ENCODE measurements at regions not wholly inside any gene's neighbourhood (a gene's known extent, or its start where the extent isn't known, plus 50 kb on each side); places are given as distances from the start of the nearest gene placed in this dataset.

DNA sequence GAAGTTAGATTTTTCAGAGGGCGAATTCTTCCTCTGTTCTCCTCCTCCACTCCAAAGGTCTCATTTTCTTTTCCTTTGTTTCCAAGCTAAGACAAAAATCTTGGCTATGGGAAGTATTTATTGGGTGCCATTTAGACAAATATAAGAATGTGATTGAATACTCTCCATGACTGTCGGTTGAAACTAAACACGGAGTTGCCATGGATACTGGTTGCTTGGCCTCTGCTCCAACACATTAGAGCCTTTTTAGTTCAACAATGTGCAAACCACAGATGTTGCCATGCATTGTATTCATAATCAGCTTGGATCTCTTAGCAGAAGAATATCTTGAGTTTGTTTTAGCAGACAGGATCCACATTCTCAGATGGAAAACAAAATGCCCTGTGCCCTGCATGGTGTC, 366.5 kb upstream of the LCORL start:
- no peak for DNase-seq (ENCODE audit: low read depth)

DNA sequence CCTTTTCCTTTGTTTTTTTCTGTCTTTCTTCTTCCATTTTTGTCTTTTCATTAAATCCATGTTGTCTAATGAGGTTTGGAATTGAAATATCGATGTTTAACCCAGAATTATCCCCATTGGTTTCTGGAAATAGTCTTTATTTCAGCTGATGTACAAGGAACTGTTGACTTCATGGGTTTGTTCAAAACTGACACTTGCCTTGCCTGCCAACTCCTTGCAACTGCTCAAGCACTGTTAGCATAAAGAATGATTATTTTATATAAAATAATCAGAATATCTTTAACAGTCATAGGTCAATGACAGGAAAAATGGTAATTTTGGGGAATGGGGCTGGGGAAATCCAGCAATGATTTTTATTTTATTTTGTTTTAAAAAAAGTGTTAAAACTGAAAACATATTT, 359.6 kb upstream of the LCORL start:
- DNase-seq (ENCODE audit: low read depth), result no peak

DNA sequence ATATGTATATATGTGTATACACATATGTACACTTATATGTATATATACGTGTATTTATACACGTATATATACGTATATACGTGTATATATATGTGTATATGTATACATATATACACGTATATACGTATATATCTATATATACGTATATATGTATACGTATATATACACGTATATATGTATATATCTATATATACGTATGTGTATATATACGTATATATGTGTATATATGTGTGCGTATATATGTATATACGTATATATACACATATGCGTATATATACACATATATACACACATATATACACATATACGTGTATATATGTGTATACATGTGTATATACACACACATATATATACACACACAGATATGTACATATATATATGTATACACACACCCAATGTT, 348.0 kb upstream of the LCORL start:
- no peak for DNase-seq (ENCODE audit: low read depth)

DNA sequence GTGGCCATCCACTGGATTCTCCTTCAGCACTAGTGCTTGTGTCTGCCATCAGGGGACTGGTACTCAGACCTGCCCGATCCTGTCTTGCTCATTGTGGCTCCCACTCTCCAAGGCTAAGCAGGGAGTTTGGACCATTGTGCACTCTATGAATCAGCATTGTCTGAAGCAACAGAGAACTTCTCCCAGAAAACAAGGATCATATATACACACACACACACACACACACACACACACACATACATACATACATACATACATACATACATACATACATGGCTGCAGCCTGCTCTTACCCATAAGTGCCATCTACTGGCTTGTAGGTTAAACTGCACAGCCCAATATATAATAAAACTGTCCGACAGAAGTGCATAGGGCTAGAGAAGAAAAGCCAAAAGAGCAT, 345.3 kb upstream of the LCORL start:
- DNase-seq (ENCODE audit: low read depth), result peak; percentile 3

DNA sequence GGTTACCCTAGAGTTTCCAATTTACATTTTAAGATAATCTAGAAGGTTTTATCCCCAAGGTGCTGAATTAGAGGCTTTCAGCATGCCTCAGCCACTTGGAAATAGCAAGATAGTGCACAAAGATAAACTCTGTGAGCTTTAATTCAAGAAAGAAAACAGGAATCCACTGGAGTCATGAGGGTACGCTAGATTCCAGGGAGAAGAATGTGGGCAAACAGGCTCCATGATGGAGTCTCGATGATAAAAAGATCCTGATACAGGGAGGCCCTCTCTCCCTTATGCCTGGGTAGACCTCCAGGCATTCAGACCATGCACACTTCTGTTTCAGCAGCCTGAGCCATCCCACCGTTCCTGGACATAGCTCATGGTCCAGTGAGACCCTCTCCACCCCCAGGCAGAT, 344.6 kb upstream of the LCORL start:
- no peak for DNase-seq (ENCODE audit: low read depth)

DNA sequence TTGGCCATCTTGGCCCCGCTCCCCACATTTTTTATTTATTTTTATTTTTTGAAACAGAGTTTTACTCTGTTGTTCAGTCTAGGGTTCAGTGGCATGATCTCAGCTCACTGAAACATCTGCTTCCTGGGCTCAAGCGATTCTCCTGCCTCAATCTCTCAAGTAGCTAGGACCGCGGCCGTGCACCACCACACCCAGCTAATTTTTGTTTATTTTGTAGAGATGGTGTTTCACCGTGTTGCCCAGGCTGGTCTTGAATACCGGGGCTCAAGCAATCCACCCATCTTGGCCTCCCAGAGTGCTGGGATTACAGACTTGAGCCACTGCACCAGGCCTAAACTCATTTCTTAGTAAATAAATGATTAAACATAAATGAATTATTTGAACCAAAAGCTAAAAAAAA, 322.0 kb upstream of the LCORL start:
- DNase-seq (ENCODE audit: low read depth), result no peak

DNA sequence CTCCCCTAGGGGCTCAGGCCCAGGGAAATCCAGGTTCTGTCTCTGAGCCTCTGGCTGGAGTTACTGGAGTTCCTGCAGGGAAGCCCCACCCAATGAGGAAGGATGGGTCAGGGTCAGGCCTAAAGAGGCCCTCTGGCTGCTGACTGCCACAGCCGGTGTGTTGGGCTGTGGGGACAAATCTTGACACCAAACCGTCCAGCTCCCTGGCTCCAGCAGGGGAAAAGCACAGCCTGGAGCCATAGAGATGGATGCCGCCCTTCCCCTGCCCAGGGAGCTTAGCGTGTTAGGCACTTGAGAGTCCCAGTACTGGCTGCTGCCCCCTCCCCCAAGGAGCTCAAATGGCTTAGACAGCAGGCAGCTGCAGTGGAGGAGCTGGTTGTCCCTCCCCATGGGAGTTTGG, 321.3 kb upstream of the LCORL start:
- DNase-seq (ENCODE audit: low read depth), result no peak

DNA sequence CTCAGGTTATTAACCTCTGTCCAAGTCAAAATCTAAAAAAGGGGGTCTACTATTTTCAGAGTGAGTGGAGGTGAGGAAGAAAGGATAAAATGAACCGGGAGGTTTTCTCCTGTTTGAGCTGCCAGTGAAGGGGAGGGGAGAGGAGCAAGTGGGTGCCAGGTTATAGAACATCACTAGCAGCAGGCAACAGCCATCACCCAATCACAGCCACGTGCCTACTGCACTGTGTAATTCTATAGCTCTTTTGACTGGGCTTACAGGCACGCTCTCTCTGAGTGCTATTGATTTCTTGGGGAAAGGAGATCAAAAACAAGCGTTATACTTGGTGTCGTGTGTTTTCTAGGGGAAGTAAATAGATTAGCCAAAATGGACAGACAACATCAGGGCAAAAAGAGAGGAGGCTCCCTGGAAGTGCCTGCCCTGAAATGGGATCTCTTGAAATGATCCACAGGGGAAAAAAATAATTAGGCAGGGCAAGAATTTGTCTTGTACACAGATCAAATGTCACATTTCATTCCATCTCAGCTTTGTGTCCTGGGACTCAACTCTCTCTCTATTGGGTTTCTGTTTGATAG, 300.5 kb upstream of the LCORL start:
- no peak for DNase-seq (ENCODE audit: low read depth)

DNA sequence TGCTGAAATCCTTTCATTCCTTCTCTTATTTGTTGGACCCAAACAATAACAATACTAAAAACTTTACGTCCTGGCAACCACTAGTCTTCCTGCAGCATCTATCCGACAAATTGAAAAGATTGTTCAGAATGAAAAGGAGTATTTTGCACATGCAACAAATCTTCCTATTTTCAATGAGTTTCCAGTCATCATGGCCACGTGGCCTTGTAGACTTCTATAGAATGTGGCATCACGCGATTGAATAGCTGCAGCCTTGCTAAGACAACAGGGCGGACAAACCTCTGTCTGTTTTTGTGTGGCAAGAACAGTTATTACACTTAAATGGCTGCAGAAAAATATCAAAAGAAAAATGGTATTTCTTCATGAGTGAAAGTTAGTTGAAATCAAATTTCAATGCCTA, 297.9 kb upstream of the LCORL start:
- DNase-seq (ENCODE audit: low read depth), result no peak

DNA sequence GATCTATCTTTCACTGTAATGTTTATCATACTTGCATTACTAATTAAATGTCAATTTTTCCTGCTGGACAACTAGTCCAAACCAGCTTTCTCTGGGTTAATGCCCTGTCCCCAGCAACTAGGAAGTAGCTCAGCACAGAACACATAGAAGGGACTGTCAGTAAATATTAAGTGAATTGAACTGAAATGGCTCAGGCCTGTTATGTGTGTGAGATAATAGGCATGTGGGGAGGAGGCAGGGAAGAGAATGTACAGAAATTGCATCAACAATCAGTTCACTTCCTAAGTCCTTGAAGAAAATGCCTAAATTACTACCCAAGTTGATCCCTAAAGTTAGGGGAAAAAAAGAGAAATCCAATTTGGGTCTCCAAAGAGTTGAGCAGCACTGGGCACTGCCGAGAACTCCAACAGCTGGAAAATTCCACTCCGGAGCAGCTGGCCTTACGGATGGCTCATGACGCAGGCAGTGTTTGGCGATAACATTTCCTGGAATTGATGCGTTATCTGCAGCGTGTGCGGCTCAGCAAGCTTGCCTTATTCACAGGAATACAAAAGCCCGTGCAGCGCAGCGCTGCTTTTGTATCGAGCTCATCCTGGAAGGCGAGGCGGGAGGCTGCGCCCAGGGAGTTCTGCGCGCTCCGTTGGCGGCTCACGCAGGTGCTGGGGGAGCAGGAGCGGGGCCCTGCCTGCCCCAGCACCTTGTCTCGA, 297.3 kb upstream of the LCORL start:
- no peak for DNase-seq (ENCODE audit: low read depth)

DNA sequence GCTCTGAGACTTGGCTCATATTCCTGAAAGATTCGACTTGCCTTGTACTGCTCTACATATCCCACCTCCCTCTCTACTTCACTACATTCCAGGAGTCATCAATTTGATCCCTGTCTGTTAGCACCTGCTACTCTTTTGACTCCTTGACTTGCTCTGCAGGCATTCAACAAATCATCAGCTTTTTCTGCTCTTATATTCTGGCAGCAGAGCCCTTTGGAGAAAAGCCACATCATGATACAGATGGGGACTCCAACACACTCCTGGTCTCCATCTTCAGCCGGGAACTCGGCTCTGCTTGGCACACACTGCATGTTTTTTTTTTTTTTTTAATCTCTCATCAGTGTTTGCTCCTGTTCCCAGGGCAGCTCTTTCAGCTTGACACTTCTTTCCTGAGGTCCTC, 293.2 kb upstream of the LCORL start:
- DNase-seq (ENCODE audit: low read depth), result no peak

DNA sequence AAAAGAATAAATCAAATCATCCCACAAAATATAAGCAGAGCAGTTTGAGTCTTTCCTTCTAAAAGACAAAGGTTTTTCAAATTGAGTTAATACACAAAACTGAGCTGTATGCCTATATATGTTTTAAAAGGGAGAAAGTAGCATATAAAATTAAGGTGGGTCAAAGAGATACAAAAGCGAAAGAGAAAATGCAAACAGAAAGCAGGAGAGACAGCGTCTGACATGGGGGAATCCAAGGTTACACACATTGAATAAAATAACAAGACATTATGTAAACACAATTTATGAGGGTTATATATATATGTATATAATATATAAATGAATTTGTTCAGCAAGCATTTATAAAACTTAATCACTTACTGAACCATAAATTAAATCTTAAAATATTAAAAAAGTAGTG, 276.1 kb upstream of the LCORL start:
- DNase-seq (ENCODE audit: low read depth), result no peak

DNA sequence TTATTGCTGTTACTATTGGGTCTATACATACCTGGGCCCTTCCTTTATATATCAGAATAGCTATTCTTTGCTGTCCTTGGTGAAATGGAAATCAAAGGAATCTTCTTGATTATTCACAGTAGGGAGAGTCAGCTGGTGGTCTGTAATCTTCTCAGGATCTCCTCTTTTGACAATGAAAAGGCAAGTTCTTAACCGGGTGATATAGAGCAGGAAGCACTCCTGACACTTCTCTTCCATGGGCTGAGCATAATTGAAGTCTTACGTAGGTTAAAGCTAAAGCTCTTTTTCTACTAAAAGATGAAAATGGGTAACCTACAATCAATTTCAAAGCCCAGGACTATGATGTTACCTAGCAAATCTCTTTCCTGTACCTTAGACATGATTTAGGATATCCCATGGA, 274.9 kb upstream of the LCORL start:
- no peak for DNase-seq (ENCODE audit: low read depth)

DNA sequence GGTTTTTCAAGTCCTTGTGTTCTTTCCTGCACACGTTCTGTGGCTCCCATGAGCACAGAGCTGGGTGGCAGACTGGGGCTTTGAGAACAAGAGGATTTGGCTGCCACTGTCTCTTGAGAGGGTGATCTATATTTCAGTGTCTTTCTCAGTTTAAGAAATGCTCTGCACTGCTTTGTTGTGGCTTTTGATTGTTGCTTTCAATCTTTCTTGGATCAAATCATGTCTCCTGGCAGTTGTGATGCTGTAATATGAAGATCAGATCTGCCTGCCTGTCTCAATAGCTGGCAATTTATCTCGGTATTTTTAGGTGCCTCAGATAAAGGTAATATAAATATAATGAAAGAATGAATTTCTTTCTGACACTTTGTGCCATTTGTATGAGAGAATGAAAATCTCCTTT, 273.3 kb upstream of the LCORL start:
- DNase-seq (ENCODE audit: low read depth), result no peak

DNA sequence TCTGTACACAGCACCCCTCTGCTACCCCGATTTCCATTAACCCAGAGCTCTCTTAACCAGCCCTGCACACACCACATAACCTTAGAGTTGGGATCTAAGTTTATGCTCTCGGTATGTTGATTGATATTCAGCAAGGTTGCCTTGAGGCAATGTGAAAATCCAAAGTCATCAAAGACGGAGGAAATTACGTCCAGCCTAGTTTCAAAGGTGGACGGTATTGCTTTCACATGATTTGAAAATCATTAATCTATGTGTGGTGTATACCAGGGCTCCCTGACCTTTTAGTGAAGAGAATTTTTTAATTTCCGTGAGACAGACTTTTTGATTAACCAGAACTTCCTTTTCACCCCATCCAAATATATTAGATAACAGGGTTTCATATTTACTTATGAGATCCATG, 272.5 kb upstream of the LCORL start:
- no peak for DNase-seq (ENCODE audit: low read depth)

DNA sequence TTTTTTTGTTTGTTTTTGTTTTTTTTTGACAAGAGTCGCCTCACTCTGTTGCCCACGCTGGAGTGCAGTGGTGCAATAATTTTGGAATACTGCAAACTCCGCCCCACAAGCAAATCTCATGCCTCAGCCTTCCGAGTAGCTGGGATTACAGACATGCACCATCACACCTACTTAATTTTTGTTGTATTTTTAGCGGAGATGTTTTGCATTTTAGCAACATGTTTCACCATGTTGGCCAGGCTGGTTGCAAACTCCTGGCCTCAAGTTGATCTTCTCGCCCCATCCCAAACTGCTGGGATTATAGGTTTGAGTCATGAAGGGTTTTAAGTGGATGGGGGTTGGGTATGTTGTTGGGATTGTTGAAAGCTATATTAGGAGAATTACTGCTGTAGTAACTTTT, 270.9 kb upstream of the LCORL start:
- DNase-seq (ENCODE audit: low read depth), result no peak

DNA sequence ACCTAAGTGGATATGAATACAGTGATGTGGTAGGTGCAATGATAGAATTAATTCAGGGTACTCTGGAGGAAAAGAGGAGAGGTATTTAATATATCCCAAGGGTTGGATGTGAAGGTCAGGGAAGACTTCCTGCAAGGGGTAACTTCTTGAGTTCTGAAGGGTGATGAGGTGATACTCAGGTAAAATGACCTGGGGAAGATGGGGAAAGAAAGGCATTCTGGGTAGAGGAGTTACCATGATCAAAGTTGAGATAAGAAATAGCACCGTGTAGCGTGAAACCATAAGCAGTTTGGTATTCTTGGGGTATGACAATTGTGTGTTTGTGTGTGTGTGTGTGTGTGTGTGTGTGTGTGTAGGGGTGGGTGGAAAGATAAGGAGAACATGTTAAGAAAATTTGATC, 270.4 kb upstream of the LCORL start:
- no peak for DNase-seq (ENCODE audit: low read depth)

DNA sequence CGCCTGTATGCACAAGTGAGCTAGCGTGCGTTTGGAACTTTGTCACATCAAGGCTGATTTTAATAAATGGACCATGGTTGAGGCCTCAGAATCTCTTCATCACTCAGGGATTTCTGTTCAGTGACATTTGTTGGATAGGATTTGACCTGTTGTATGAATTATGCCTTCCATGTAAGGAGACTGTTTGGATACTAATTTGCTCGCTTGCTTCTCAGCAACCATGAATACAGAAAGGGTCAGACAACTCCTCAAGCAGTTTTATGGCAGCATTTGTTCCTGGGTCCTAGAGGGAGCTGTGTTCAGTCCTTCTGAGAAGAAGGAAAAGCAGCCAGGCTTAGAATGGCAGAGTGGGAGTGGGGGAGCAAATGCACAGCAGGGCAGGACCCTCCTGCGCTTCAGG, 269.7 kb upstream of the LCORL start:
- no peak for DNase-seq (ENCODE audit: low read depth)

DNA sequence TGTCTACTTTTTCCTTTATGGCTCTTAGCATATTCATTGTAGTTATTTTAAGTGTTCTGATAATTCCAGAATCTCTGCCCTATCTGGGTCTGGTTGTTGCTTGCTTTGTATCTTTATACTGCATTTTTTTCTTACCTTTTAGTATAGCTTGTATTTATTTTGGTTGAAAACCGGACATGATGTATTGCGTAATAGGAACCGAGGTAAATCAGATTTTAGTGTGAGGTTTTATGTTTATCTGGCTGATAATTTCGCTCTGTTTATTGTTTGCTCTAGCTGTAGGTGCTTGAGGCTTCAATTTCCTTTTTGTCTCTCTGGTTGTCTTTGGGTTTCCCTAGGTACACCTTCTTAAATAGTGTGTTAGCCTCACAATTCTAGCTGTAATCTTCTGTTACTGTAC, 263.8 kb upstream of the LCORL start:
- no peak for DNase-seq (ENCODE audit: low read depth)

DNA sequence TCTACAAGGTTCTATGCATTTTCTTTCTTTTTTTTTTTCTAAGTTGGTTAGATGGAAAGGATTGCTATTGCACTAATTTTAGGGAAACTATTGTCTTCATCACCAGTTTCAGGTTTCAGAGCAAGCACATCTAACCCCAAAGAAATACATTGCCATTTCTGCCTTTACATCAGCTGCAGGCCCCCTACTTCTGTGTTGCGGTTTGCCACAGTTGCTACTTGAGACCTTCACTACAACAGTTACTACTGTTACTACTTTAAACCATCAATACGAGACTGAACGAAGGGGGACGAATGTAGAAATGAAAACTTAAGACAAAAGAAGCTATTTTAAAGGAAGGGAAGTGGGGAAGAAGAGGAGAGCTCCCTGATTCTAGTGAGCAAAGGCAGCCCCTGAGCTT, 256.7 kb upstream of the LCORL start:
- DNase-seq (ENCODE audit: low read depth), result no peak

DNA sequence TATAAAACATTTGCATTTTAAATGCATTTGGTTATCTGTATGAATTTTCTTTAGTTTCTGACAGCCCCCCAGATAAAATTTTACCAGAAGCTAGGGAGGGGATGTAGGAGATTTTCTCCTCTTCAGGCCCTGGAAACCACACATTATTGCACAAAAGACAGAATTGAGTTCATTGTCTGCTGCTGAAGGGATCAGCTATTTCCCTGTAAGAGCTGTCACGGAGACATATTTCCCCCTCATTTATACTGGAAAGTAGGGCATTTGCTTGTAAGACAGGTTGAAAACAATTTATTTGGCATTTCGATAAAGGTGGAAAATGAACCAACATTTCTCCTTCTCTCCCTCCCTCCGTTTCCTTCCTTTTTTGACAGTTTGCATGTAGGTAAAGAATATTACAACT, 241.3 kb upstream of the LCORL start:
- no peak for DNase-seq (ENCODE audit: low read depth)

DNA sequence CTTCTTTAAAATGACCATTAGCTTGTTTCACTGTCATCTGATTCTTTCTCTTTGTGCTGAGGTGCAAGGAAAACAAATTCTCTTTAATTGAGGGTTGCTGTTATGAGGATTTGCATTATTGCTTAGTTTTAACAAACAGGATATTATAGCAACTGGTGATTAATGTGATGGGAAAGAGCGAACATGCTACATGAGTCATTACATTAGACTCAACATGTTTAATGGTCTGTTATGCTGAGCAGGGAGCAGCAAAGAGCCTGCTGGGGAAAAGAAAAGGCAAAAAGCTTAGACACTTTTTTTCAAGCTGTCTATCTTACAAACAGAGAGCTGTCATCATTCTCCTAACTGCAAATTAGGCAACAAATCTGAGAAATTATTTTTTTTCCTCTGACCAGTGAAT, 230.5 kb upstream of the LCORL start:
- no peak for DNase-seq (ENCODE audit: low read depth)

DNA sequence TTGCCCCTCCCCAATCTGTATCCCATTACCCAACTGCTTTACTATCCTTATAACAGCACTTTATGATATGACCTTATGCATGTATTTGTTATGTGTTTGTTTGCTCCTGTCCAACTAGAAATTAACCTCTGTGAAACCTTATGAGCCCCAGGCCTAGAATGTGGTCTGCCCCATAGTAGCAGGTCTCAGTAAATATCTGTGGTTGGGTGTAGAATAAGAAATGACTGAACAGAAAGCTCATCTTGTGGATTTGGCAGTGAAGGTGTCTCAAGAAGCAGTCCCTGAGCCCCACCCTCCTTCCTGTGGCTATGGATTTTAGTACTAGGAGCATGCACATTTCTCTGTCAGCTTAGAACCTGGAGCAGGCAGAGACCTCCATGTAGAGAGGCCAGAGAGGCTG, 229.0 kb upstream of the LCORL start:
- DNase-seq (ENCODE audit: low read depth), result no peak

DNA sequence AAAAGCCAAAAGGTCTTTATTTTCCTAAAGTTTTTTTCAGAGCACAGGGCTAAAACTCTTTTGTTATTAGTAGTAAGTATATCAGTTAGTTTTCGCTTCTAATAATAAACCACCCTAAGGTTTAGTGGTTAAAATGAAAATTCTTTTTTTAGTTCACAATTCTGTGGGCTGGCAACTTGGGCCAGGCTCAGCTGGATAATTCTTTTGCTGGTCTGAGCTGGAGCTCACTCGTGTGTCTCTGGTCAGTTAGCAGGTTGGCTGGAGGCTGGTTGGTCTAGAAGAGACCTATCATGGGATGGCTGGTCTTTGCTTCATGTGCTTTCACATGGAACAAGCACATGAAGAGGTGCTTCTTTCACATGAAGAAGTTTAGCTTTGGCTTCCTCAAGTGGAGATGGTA, 227.1 kb upstream of the LCORL start:
- no peak for DNase-seq (ENCODE audit: low read depth)

DNA sequence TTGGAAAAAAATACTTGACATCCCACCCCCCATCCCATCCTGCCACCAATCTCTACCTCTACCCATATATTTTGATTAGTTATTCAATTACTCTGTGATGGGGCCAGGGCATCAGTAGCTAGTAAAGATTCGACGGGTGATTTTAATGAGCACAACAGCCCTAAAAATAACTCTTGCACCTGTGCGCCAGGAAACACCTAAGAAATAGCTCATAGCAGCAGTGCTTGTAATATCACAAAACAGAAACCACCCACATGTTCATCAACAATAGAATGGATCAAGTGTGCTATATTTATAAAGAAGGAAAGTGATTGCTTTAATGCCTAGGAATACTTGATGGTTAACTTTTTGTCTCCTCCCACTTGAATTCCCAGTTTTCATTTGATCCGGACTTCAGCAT, 225.6 kb upstream of the LCORL start:
- no peak for DNase-seq (ENCODE audit: low read depth)
